Liver (tissue), 3 donors: ENCODE measurements at regions not wholly inside any gene's neighbourhood (a gene's known extent, or its start where the extent isn't known, plus 50 kb on each side); places are given as distances from the start of the nearest gene placed in this dataset.

ENCODE experiments used
- EGR1 ChIP-seq, 2 donors: IDR thresholded peaks; 2 replicates each; pipeline ENCODE4 v1.6.1; 2016 to 2018; ENCODE audit warnings: antibody characterized with exemption in 2 of 2, low read depth in 2 of 2
- GABPA ChIP-seq, 2 donors: IDR thresholded peaks in 1 of 2; conservative IDR thresholded peaks in 1 of 2; 2 replicates each; pipeline ENCODE4 v1.6.1; 2016; ENCODE audit warnings: antibody characterized with exemption in 2 of 2, mild to moderate bottlenecking in 1 of 2, moderate library complexity in 1 of 2
- JUND ChIP-seq, 2 donors: IDR thresholded peaks; 2 replicates each; pipeline ENCODE4 v1.6.1; 2016; ENCODE audit warnings: antibody characterized with exemption in 2 of 2
- RAD21 ChIP-seq, 2 donors: IDR thresholded peaks; 2 replicates each; pipeline ENCODE4 v1.6.1; 2016; ENCODE audit warnings: antibody characterized with exemption in 2 of 2, mild to moderate bottlenecking in 2 of 2
- SP1 ChIP-seq: IDR thresholded peaks from 2 replicates; pipeline ENCODE4 v1.6.1; 2018; ENCODE audit warnings: antibody characterized with exemption, mild to moderate bottlenecking
- TAF1 ChIP-seq: conservative IDR thresholded peaks from 2 replicates; pipeline ENCODE4 v1.6.1; 2016; ENCODE audit warnings: antibody characterized with exemption, mild to moderate bottlenecking
- YY1 ChIP-seq: IDR thresholded peaks from 2 replicates; pipeline ENCODE4 v1.6.1; 2016; ENCODE audit warnings: antibody characterized with exemption, mild to moderate bottlenecking
- TF ChIP-seq, protein P1 (sequence below): fragments of 150-350 bp; IDR thresholded peaks from 2 replicates; pipeline ENCODE4 v1.5.1; 2017; ENCODE audit warnings: improper control_type of control experiment, low read depth, low read length; ENCODE audit not compliant: missing input control
- TF ChIP-seq, protein P2 (sequence below): IDR thresholded peaks from 2 replicates; pipeline ENCODE4 v1.6.1; 2016; ENCODE audit warnings: antibody characterized with exemption
- TF ChIP-seq, protein P3 (sequence below): IDR thresholded peaks from 2 replicates; pipeline ENCODE4 v1.6.1; 2016; ENCODE audit warnings: antibody characterized with exemption, mild to moderate bottlenecking
- TF ChIP-seq, protein P4 (sequence below): IDR thresholded peaks from 2 replicates; pipeline ENCODE4 v1.6.1; 2016; ENCODE audit warnings: antibody characterized with exemption
- donor health status: healthy.
- donor health status: healthy.

DNA sequence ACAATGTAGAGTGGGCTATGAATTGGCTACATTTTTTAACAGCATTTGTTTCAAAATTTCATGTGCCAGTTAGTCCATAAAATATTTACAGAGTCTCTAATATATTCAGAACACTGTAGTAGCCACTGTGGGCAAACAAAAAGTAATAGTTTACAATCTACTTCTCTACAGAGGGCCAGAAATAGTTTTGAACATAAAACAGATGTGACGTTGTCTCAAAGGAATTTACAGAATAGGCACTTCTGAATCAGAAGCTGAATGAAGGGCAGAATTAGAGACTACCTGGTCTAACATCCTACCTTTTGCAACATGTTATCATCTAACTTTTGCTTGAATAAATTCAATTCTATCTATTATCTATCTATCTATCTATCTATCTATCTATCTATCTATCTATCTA is 811.9 kb upstream of the EPHA5 start:
- TF ChIP-seq, protein P1, sequence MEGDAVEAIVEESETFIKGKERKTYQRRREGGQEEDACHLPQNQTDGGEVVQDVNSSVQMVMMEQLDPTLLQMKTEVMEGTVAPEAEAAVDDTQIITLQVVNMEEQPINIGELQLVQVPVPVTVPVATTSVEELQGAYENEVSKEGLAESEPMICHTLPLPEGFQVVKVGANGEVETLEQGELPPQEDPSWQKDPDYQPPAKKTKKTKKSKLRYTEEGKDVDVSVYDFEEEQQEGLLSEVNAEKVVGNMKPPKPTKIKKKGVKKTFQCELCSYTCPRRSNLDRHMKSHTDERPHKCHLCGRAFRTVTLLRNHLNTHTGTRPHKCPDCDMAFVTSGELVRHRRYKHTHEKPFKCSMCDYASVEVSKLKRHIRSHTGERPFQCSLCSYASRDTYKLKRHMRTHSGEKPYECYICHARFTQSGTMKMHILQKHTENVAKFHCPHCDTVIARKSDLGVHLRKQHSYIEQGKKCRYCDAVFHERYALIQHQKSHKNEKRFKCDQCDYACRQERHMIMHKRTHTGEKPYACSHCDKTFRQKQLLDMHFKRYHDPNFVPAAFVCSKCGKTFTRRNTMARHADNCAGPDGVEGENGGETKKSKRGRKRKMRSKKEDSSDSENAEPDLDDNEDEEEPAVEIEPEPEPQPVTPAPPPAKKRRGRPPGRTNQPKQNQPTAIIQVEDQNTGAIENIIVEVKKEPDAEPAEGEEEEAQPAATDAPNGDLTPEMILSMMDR = no peak
- no peak for TF ChIP-seq RAD21 (IDR thresholded peaks at IDR 0.05)
- no peak for TF ChIP-seq GABPA (IDR thresholded peaks at IDR 0.05 in 1 of 2, conservative IDR thresholded peaks at IDR 0.05 in 1 of 2)
- no peak for TF ChIP-seq TAF1
- TF ChIP-seq, protein P2, sequence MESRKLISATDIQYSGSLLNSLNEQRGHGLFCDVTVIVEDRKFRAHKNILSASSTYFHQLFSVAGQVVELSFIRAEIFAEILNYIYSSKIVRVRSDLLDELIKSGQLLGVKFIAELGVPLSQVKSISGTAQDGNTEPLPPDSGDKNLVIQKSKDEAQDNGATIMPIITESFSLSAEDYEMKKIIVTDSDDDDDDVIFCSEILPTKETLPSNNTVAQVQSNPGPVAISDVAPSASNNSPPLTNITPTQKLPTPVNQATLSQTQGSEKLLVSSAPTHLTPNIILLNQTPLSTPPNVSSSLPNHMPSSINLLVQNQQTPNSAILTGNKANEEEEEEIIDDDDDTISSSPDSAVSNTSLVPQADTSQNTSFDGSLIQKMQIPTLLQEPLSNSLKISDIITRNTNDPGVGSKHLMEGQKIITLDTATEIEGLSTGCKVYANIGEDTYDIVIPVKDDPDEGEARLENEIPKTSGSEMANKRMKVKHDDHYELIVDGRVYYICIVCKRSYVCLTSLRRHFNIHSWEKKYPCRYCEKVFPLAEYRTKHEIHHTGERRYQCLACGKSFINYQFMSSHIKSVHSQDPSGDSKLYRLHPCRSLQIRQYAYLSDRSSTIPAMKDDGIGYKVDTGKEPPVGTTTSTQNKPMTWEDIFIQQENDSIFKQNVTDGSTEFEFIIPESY = no peak
- TF ChIP-seq, protein P3, sequence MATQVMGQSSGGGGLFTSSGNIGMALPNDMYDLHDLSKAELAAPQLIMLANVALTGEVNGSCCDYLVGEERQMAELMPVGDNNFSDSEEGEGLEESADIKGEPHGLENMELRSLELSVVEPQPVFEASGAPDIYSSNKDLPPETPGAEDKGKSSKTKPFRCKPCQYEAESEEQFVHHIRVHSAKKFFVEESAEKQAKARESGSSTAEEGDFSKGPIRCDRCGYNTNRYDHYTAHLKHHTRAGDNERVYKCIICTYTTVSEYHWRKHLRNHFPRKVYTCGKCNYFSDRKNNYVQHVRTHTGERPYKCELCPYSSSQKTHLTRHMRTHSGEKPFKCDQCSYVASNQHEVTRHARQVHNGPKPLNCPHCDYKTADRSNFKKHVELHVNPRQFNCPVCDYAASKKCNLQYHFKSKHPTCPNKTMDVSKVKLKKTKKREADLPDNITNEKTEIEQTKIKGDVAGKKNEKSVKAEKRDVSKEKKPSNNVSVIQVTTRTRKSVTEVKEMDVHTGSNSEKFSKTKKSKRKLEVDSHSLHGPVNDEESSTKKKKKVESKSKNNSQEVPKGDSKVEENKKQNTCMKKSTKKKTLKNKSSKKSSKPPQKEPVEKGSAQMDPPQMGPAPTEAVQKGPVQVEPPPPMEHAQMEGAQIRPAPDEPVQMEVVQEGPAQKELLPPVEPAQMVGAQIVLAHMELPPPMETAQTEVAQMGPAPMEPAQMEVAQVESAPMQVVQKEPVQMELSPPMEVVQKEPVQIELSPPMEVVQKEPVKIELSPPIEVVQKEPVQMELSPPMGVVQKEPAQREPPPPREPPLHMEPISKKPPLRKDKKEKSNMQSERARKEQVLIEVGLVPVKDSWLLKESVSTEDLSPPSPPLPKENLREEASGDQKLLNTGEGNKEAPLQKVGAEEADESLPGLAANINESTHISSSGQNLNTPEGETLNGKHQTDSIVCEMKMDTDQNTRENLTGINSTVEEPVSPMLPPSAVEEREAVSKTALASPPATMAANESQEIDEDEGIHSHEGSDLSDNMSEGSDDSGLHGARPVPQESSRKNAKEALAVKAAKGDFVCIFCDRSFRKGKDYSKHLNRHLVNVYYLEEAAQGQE = no peak
- no peak for TF ChIP-seq JUND (IDR thresholded peaks at IDR 0.05)
- no peak for TF ChIP-seq EGR1 (IDR thresholded peaks at IDR 0.05; ENCODE audit: low read depth in 2 of 2)
- TF ChIP-seq YY1 = no peak
- no peak for TF ChIP-seq SP1
- TF ChIP-seq, protein P4, sequence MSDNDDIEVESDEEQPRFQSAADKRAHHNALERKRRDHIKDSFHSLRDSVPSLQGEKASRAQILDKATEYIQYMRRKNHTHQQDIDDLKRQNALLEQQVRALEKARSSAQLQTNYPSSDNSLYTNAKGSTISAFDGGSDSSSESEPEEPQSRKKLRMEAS = no peak
